ENCODE measurements at regions not wholly inside any gene's neighbourhood (a gene's known extent, or its start where the extent isn't known, plus 50 kb on each side); places are given as distances from the start of the nearest gene placed in this dataset.

DNA sequence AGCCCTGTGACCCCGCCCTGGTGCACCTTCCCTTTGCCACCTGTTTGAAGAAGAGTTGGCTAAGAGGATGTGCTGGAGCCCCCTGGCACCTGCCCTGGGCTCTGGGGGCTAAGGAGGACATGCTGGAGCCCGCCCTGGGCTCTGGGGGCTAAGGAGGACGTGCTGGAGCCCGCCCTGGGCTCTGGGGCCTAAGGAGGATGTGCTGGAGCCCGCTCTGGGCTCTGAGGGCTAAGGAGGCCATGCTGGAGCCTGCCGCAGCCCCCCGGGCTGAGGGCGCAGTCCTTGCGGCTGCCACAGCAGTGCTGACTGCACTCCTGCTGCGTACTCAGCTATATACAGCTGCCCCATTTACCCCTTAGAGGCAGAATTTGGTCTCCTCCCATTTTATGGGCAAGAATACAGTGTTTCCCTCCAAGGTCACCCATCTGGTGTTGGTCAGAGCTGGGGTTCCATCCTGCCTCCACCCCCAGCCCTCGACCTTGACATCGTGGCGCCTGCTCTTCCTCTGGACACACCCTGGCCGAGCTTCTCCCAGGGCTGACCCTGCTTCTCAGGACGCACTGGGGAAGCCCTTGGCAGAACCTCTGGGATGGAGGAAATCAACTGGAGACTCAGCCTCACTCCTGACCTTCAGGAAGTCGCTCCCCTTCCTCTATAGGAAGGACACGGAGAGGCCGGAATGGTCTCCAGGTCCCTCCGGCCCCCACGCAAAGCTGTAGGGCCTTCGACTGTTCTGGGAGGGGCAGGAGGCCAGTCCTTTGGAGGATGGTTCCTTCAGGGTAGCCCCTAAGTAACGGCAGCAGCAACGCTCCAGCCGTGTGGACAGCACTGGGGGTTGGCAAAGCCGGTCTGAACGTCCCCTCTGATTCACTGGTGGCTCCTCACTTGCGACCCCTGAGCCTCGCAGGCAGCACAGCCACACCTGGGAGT, 65.0 kb upstream of the HPCAL1 start (continued):
- TF ChIP-seq POLR2AphosphoS5 (IDR thresholded peaks at IDR 0.05; ENCODE audit: low read depth, low read length) = no peak
- TF ChIP-seq, protein P1, sequence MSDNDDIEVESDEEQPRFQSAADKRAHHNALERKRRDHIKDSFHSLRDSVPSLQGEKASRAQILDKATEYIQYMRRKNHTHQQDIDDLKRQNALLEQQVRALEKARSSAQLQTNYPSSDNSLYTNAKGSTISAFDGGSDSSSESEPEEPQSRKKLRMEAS (IDR thresholded peaks at IDR 0.05) = no peak

DNA sequence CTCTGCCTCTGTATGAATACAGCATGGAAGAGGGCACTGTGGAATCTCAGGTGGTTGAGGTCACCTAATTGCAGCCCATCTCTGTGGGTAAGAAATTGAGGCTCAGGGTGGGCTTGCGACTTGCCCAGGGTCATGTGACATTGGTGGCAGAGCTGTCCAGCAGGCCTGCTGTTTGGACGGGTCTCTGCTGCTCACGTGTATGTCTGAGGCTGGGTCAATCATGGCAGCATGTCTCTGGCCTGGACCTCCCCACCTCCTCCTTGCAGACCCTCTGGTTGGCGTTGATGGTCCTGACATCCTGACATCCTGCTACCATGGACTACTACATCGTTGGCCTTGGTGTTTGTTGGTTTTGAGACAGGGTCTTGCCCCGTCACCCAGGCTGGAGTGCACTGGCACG, 64.3 kb upstream of the HPCAL1 start:
- H3K27me3 ChIP-seq (ENCODE audit: insufficient read depth, low read length) = no peaks in the 10 kb centered on the region
- RAD21 ChIA-PET (ENCODE audit: low non-redundant PET in 1 of 2, low total read pairs in 2 of 2, uncharacterized antibody in 2 of 2, unreplicated experiment in 2 of 2) = no interaction called here
- no peaks in the 10 kb centered on the region for H3K9me3 ChIP-seq (ENCODE audit: control insufficient read depth in 1 of 2, insufficient read depth in 1 of 2, low read depth in 1 of 2, low read length in 2 of 2)
- no peak for ATAC-seq
- no peaks in the 10 kb centered on the region for H4K20me1 ChIP-seq (ENCODE audit: insufficient read depth)
- intact Hi-C loops (cut with micrococcal nuclease) = no loop called here
- no peak overlapping the region for H3K27ac ChIP-seq (ENCODE audit: low read depth, low read length)
- POLR2A ChIA-PET = no interaction called here
- CTCF ChIA-PET = no interaction called here
- peaks cover 0 to 6% of the 10 kb centered on the region in 2 experiments; a peak in 1 of 4 replicates for H3K4me1 ChIP-seq (ENCODE audit: control insufficient read depth in 1 of 2, insufficient read depth in 2 of 2, low read length in 2 of 2)
- no peak overlapping the region for H2AFZ ChIP-seq (ENCODE audit: low read depth, low read length, poor library complexity, severe bottlenecking)
- no peaks in the 10 kb centered on the region for H3K79me2 ChIP-seq (ENCODE audit: insufficient read depth, low read length)
- BruUV-seq (replicated peaks) = no TSS peak
- DNase-seq (ENCODE audit: low read depth, low spot score) = no peak
- no peaks in the 10 kb centered on the region for H3K36me3 ChIP-seq (ENCODE audit: control insufficient read depth in 1 of 2, insufficient read depth in 2 of 2, low read length in 2 of 2)
- no peak overlapping the region for H3K4me2 ChIP-seq (ENCODE audit: low read length)
- TF ChIP-seq, protein P2, sequence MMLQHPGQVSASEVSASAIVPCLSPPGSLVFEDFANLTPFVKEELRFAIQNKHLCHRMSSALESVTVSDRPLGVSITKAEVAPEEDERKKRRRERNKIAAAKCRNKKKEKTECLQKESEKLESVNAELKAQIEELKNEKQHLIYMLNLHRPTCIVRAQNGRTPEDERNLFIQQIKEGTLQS (IDR thresholded peaks at IDR 0.05) = no peak
- TF ChIP-seq SIN3A (IDR thresholded peaks at IDR 0.05; ENCODE audit: low read depth) (no peak), RAD21 (IDR thresholded peaks at IDR 0.05; ENCODE audit: low read depth) (no peak), ZNF274 (IDR thresholded peaks at IDR 0.05; ENCODE audit: low read depth, low read length) (no peak), CEBPB (IDR thresholded peaks at IDR 0.05; ENCODE audit: low read depth) (no peak), SP1 (IDR thresholded peaks at IDR 0.05; ENCODE audit: low read depth) (no peak), SRF (IDR thresholded peaks at IDR 0.05; ENCODE audit: low read depth) (no peak), EGR1 (IDR thresholded peaks at IDR 0.05; ENCODE audit: low read depth) (no peak), ZFX (IDR thresholded peaks at IDR 0.05) (no peak), CBX3 (IDR thresholded peaks at IDR 0.05; ENCODE audit: low read depth) (no peak), EZH2 (IDR thresholded peaks at IDR 0.05) (no peak), FOSL1 (IDR thresholded peaks at IDR 0.05; ENCODE audit: low read depth) (no peak), JUND (IDR thresholded peaks at IDR 0.05) (no peak)
- TF ChIP-seq, protein P3, sequence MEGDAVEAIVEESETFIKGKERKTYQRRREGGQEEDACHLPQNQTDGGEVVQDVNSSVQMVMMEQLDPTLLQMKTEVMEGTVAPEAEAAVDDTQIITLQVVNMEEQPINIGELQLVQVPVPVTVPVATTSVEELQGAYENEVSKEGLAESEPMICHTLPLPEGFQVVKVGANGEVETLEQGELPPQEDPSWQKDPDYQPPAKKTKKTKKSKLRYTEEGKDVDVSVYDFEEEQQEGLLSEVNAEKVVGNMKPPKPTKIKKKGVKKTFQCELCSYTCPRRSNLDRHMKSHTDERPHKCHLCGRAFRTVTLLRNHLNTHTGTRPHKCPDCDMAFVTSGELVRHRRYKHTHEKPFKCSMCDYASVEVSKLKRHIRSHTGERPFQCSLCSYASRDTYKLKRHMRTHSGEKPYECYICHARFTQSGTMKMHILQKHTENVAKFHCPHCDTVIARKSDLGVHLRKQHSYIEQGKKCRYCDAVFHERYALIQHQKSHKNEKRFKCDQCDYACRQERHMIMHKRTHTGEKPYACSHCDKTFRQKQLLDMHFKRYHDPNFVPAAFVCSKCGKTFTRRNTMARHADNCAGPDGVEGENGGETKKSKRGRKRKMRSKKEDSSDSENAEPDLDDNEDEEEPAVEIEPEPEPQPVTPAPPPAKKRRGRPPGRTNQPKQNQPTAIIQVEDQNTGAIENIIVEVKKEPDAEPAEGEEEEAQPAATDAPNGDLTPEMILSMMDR (IDR thresholded peaks at IDR 0.05 in 2 of 3, conservative IDR thresholded peaks at IDR 0.05 in 1 of 3; ENCODE audit: borderline replicate concordance in 1 of 3, insufficient read depth in 1 of 3, low read depth in 2 of 3, low read length in 2 of 3) = no peak
- TF ChIP-seq, protein P4, sequence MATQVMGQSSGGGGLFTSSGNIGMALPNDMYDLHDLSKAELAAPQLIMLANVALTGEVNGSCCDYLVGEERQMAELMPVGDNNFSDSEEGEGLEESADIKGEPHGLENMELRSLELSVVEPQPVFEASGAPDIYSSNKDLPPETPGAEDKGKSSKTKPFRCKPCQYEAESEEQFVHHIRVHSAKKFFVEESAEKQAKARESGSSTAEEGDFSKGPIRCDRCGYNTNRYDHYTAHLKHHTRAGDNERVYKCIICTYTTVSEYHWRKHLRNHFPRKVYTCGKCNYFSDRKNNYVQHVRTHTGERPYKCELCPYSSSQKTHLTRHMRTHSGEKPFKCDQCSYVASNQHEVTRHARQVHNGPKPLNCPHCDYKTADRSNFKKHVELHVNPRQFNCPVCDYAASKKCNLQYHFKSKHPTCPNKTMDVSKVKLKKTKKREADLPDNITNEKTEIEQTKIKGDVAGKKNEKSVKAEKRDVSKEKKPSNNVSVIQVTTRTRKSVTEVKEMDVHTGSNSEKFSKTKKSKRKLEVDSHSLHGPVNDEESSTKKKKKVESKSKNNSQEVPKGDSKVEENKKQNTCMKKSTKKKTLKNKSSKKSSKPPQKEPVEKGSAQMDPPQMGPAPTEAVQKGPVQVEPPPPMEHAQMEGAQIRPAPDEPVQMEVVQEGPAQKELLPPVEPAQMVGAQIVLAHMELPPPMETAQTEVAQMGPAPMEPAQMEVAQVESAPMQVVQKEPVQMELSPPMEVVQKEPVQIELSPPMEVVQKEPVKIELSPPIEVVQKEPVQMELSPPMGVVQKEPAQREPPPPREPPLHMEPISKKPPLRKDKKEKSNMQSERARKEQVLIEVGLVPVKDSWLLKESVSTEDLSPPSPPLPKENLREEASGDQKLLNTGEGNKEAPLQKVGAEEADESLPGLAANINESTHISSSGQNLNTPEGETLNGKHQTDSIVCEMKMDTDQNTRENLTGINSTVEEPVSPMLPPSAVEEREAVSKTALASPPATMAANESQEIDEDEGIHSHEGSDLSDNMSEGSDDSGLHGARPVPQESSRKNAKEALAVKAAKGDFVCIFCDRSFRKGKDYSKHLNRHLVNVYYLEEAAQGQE (IDR thresholded peaks at IDR 0.05; ENCODE audit: low read depth) = no peak
- H3K9me2 ChIP-seq (ENCODE audit: insufficient read depth) = no peaks in the 10 kb centered on the region
- no peak overlapping the region for H3K9ac ChIP-seq (ENCODE audit: low read length)
- H3K4me3 ChIP-seq (replicated peaks in 1 of 2; ENCODE audit: low read depth in 1 of 2, low read length in 2 of 2) = no peak overlapping the region
